Endothelial cell (in vitro differentiated cells): ENCODE measurements at regions not wholly inside any gene's neighbourhood (a gene's known extent, or its start where the extent isn't known, plus 50 kb on each side); places are given as distances from the start of the nearest gene placed in this dataset.

Experiments used
- DNase-seq: peaks from one replicate; pipeline ENCODE4 v3.0.0; 2021; ENCODE audit warnings: low spot score
- H3K27ac Mint-ChIP-seq: one replicate; pipeline ENCODE4 v1.8.0; 2021; ENCODE audit warnings: mixed read lengths, inconsistent platforms; ENCODE audit not compliant: unreplicated experiment
- H3K27me3 Mint-ChIP-seq: one replicate; pipeline ENCODE4 v1.8.0; 2021; ENCODE audit warnings: mild to moderate bottlenecking, moderate library complexity, mixed read lengths, inconsistent platforms; ENCODE audit not compliant: unreplicated experiment
- H3K36me3 Mint-ChIP-seq: one replicate; pipeline ENCODE4 v1.8.0; 2021; ENCODE audit warnings: mild to moderate bottlenecking, low read depth, mixed read lengths, inconsistent platforms; ENCODE audit not compliant: unreplicated experiment
- H3K4me1 Mint-ChIP-seq: one replicate; pipeline ENCODE4 v1.8.0; 2021; ENCODE audit warnings: mild to moderate bottlenecking, mixed read lengths, inconsistent platforms; ENCODE audit not compliant: unreplicated experiment
- H3K4me3 Mint-ChIP-seq: one replicate; pipeline ENCODE4 v1.8.0; 2021; ENCODE audit warnings: mild to moderate bottlenecking, mixed read lengths, inconsistent platforms; ENCODE audit not compliant: unreplicated experiment
- H3K9me3 Mint-ChIP-seq: one replicate; pipeline ENCODE4 v1.8.0; 2021; ENCODE audit warnings: mixed read lengths, inconsistent platforms; ENCODE audit not compliant: unreplicated experiment
- CTCF ChIP-seq: fragments of 200-600 bp; sonication (generic); IDR thresholded peaks from one replicate; pipeline ENCODE4 v1.5.0; 2021; ENCODE audit warnings: antibody characterized with exemption; ENCODE audit not compliant: unreplicated experiment

DNA sequence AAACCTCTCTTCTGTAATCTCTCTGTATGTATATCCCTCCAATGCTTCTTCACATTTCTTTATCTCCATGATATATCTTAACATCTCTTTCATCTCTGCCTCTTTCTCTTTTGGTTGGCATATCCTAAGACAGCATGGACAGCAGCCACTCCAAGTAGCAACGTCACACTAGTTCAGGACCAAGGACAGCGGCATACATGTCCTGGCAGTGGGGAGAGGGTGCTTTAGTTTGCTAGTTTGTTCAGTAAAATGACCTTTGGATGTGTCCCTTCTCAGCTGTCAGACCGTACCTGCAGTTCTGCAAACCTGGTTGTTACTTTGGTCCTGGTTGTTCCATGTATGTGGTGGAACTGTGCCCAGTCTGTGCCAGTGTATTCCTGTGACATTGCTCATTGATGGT, 225.6 kb upstream of the ROPN1 start:
- no peak for TF ChIP-seq CTCF
- peak; percentile 72 for DNase-seq
- Mint-ChIP-seq H3K27ac (no peak overlapping the region), H3K4me3 (no peak overlapping the region), H3K4me1 (peaks cover 33% of the 10 kb centered on the region), H3K36me3 (peaks cover 6% of the 10 kb centered on the region), H3K9me3 (no peaks in the 10 kb centered on the region), H3K27me3 (peaks cover 3% of the 10 kb centered on the region)

DNA sequence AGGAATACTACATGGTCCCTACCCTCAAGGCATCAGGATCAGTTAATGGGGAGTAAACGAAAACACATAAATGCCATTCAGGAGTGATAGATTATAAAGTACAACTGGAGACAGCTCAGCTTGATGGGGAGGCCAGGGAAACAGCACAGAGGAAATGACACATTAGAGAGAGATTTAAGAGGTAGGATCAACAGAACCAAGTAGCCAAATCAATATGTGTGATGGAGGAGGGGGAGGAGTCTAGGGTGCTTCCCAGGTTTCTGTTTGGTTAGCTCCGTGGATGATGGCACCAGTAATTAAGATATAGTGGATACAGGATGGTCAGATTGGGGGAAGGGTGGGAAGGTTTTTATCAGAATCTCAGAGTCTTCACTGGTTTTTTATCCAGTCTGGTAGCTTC, 229.5 kb upstream of the ROPN1 start:
- H3K4me3 Mint-ChIP-seq, result no peak overlapping the region
- no peak overlapping the region for H3K27ac Mint-ChIP-seq
- no peaks in the 10 kb centered on the region for H3K9me3 Mint-ChIP-seq
- no peak for DNase-seq
- H3K27me3 Mint-ChIP-seq, result peaks cover 3% of the 10 kb centered on the region
- TF ChIP-seq CTCF, result no peak
- H3K4me1 Mint-ChIP-seq, result peaks cover 36% of the 10 kb centered on the region
- H3K36me3 Mint-ChIP-seq, result peaks cover 6% of the 10 kb centered on the region

DNA sequence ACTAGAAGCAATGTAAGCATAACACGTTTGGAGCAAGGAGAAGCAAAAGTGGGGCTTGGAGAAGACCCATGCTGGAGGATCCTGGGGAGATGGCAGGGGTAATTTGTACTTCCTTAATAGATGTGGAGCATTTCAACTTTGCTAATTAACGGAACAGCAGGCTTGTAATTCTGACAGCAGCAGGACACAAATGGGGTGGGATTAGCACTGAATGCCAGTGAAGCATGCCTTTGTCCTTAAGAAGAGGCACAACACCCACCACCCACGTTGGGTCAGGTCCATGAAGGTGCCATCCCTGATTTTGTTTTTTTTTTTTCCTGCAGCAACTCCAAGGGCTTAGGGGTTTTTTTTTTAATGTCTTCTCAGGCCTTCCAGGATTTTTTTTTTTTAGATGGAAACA, 231.9 kb upstream of the ROPN1 start:
- no peak for DNase-seq
- H3K27me3 Mint-ChIP-seq, result peaks cover 4% of the 10 kb centered on the region
- no peak for TF ChIP-seq CTCF
- peaks cover 44% of the 10 kb centered on the region for H3K4me1 Mint-ChIP-seq
- no peak overlapping the region for H3K27ac Mint-ChIP-seq
- no peak overlapping the region for H3K4me3 Mint-ChIP-seq
- H3K9me3 Mint-ChIP-seq, result peaks cover 3% of the 10 kb centered on the region
- peaks cover 22% of the 10 kb centered on the region for H3K36me3 Mint-ChIP-seq

DNA sequence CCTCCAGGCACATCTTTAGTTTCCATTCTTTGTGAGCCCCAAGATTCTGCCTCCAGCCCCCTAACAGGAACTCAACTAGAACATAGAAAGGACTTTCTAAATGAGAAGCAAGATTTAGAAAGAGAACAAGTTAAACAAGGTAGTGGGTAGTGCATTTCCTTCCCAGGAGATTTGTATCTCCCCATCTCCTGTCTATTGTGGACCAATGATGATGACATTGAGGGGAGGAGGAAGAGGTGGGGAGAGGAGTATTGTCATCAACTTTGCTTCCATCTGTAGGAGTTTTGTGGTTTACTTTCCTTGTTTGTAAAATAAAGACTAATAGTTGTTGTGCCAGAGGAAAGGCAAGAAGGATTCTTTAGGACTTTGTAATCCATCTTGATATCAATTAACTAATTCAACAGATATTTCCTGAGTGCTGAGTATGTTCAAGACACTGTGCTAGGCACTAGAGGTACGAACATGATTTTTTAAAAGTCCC, 235.3 kb upstream of the ROPN1 start:
- no peak for TF ChIP-seq CTCF
- peaks cover 42% of the 10 kb centered on the region for H3K4me1 Mint-ChIP-seq
- peaks cover 4% of the 10 kb centered on the region for H3K9me3 Mint-ChIP-seq
- H3K36me3 Mint-ChIP-seq, result peaks cover 28% of the 10 kb centered on the region
- no peak overlapping the region for H3K27ac Mint-ChIP-seq
- DNase-seq, result no peak
- H3K27me3 Mint-ChIP-seq, result peaks cover 7% of the 10 kb centered on the region
- no peak overlapping the region for H3K4me3 Mint-ChIP-seq

DNA sequence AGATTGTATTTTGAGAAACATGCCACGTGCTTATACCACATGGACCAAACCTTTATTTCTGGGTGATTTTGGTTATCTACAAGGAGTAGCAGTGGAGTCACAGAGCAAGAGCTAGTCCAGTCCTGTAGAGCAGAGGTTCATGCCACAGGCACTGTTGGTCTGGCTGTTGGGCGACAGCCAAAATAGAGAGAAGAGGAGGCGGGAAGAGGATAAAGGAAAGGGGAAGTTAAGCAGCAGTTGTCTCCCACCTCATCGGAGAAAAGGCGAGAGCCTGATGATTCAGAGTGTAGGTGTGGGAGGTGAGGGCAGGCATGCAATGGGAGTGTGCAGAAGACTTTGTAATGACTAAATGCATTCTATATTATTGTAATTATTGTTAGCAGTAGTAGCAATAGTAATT, 237.5 kb upstream of the ROPN1 start:
- TF ChIP-seq CTCF, result no peak
- Mint-ChIP-seq H3K27me3 (peaks cover 9% of the 10 kb centered on the region), H3K27ac (no peak overlapping the region), H3K4me1 (peaks cover 63% of the 10 kb centered on the region), H3K4me3 (no peak overlapping the region), H3K36me3 (peaks cover 43% of the 10 kb centered on the region), H3K9me3 (peaks cover 4% of the 10 kb centered on the region)
- no peak for DNase-seq
